ENCODE measurements at regions not wholly inside any gene's neighbourhood (a gene's known extent, or its start where the extent isn't known, plus 50 kb on each side); places are given as distances from the start of the nearest gene placed in this dataset.

DNA sequence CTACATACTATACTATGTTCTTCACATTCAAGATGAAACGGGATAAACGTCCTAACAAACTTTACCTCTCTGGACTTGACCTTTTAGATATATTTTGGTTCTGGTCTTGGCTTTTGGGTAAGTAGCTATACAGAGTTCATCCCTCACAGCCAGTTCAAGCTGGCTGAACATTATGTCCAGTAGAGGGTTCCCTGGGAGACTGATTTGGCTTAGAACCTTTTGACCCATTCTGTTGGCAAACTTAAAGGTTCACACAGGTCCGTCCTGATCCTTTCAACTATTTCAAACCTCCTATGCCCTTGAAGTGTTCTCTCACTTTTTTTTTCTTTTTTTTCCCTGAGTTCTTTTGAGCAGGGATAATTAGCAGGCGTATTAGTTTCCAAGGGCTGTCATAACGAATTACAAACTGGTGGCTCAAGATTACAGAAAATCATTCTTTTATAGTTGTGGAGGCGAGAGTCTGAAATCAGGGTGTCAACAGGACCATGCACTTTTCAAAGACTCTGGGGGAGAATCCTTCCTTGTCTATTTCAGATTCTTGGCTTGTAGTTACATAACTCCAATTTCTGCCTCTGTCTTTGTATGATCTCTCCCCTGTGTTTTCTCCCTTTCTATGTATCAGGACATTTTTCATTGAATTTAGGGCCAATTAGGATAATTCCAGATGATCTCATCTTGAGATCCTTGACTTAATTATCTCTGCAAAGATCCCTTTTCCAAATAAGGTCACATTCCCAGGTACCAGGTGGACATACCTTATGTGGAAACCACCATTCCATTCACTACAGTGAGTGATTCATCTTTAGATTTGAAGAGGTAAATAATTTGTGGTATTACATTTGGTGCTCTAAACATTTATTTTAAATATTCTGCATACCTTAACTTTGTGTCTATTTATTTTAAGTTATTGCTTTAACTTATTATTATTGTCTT lies 257.4 kb upstream of the USP25 start:
- TF ChIP-seq, protein P1, sequence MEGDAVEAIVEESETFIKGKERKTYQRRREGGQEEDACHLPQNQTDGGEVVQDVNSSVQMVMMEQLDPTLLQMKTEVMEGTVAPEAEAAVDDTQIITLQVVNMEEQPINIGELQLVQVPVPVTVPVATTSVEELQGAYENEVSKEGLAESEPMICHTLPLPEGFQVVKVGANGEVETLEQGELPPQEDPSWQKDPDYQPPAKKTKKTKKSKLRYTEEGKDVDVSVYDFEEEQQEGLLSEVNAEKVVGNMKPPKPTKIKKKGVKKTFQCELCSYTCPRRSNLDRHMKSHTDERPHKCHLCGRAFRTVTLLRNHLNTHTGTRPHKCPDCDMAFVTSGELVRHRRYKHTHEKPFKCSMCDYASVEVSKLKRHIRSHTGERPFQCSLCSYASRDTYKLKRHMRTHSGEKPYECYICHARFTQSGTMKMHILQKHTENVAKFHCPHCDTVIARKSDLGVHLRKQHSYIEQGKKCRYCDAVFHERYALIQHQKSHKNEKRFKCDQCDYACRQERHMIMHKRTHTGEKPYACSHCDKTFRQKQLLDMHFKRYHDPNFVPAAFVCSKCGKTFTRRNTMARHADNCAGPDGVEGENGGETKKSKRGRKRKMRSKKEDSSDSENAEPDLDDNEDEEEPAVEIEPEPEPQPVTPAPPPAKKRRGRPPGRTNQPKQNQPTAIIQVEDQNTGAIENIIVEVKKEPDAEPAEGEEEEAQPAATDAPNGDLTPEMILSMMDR (IDR thresholded peaks at IDR 0.05) = no peak
- TF ChIP-seq EP300 (IDR thresholded peaks at IDR 0.05) (no peak), POLR2AphosphoS5 (IDR thresholded peaks at IDR 0.05) (no peak)
